H1 (cell line): ENCODE measurements at regions not wholly inside any gene's neighbourhood (a gene's known extent, or its start where the extent isn't known, plus 50 kb on each side); places are given as distances from the start of the nearest gene placed in this dataset.

Experiments
- CREB1 ChIP-seq: IDR thresholded peaks from 2 replicates; pipeline ENCODE4 v1.6.1; 2012; ENCODE audit warnings: inconsistent platforms
- GABPA ChIP-seq: IDR thresholded peaks from 2 replicates; pipeline ENCODE4 v1.6.1; 2011; ENCODE audit warnings: mild to moderate bottlenecking, low read length, moderate library complexity, borderline replicate concordance; ENCODE audit not compliant: insufficient read depth

DNA sequence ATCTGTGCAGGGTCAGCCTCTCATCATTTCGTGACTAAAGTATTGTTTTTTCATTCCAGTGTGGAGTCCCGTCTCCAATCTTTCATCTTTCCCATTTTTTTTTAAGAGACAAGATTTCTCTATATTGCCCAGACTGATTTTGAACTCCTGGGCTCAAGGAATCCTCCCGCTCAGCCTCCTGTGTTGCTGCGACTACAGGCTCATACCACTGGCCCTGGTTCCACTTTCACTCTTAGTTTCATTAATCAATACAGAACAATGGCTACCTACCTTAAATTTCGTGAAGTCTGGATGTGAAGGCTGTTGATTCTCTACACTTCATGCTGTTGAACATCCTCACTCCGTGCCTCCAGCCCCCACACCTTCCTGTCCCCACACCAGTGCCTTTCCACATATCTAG, 97.7 kb upstream of the GREM2 start (continued):
- TF ChIP-seq GABPA (no peak), CREB1 (no peak)
